Omental fat pad (tissue), 3 donors: ENCODE measurements at regions not wholly inside any gene's neighbourhood (a gene's known extent, or its start where the extent isn't known, plus 50 kb on each side); places are given as distances from the start of the nearest gene placed in this dataset.

Source experiments
- ATAC-seq: fragments of 150-250 bp; one replicate; pipeline ENCODE4 v1.9.1; 2016; ENCODE audit warnings: mild to moderate bottlenecking, moderate library complexity; ENCODE audit not compliant: low FRiP score
- DNase-seq: peaks from one replicate; pipeline ENCODE4 v3.0.0-alpha.2; 2019; ENCODE audit warnings: low spot score
- TF ChIP-seq, protein P1 (sequence below), 3 donors: fragments of 450-650 bp; IDR thresholded peaks; one replicate each; pipeline ENCODE4 v1.5.1; 2016 to 2017; ENCODE audit warnings: antibody characterized with exemption in 3 of 3, mild to moderate bottlenecking in 3 of 3, moderate library complexity in 2 of 3

DNA sequence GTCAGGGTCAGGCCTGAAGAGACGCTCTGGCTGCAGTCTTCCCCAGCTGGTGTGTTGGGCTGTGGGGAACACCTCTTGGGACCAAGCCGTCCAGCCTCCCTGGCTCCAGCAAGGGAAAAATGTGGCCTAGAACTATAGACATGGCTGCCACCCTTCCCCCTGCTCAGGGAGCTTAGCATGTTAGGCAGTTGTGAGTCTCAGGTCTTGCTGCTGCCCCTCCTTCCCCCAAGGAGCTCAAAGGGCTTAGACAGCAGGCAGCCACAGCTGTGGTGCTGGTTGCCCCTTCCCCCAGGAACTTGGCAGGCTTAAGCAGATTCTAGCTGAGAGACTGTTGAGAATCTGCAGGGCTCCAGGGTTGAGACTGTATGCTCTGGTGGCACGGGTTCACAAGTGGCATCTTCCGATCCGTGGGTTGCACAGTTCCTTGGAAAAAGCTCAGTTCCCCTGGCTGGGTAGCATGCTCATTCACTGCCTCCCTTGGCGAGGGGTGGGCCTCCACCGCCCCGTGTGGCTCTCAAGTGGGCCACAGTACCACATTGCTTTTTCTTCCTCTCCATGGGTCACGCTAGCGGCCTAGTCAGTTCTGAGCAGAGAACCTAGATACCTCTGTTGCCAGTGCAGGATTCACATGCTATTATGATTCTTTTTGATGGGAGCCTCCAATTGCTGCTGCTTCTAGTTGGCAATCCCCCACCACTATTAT lies 1258.6 kb downstream of the OLFM4 start:
- no peak for DNase-seq
- TF ChIP-seq, protein P1, sequence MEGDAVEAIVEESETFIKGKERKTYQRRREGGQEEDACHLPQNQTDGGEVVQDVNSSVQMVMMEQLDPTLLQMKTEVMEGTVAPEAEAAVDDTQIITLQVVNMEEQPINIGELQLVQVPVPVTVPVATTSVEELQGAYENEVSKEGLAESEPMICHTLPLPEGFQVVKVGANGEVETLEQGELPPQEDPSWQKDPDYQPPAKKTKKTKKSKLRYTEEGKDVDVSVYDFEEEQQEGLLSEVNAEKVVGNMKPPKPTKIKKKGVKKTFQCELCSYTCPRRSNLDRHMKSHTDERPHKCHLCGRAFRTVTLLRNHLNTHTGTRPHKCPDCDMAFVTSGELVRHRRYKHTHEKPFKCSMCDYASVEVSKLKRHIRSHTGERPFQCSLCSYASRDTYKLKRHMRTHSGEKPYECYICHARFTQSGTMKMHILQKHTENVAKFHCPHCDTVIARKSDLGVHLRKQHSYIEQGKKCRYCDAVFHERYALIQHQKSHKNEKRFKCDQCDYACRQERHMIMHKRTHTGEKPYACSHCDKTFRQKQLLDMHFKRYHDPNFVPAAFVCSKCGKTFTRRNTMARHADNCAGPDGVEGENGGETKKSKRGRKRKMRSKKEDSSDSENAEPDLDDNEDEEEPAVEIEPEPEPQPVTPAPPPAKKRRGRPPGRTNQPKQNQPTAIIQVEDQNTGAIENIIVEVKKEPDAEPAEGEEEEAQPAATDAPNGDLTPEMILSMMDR (IDR thresholded peaks at IDR 0.05): no peak
- no peak for ATAC-seq

DNA sequence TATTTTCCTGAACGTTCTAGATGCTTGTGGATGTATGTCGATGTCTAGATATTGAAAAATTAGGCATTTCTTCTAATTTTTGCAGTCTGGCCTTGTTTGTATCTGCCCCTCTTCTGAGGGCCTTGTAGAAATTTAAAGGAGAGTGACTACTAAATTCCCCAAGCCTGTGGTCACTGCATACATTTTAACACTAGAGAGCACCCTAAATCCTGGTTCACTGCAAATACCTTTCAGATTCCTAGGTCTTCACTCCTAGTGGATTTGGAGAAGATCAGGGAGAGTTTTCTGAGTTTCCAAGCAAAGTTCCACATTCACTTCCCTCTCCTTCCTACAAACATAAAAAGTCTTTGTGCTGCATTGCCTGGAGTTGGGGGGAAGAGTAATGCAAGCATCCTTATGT lies 1272.5 kb downstream of the OLFM4 start:
- DNase-seq (no peak), ATAC-seq (no peak)
- TF ChIP-seq, protein P1 (IDR thresholded peaks at IDR 0.05): no peak

DNA sequence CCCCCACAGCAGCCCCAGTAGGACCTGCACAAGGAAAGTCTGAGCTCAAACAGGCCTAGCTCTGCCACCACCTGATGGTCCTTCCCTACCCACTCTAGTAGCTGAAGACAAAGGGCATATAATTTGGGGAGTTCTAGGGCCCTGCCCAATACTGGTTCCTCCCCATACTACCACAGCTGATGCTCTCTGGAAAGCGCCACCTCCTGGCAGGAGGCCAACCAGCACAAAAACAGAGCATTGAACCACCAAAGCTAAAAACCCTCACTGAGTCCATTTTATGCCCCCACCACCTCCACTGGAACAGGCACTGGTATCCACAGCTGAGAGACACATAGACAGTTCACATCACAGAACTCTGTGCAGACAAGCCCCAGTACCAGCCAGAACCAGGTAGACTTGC lies 1276.8 kb downstream of the OLFM4 start:
- ATAC-seq (no peak), DNase-seq (no peak)
- TF ChIP-seq, protein P1 (IDR thresholded peaks at IDR 0.05): no peak

DNA sequence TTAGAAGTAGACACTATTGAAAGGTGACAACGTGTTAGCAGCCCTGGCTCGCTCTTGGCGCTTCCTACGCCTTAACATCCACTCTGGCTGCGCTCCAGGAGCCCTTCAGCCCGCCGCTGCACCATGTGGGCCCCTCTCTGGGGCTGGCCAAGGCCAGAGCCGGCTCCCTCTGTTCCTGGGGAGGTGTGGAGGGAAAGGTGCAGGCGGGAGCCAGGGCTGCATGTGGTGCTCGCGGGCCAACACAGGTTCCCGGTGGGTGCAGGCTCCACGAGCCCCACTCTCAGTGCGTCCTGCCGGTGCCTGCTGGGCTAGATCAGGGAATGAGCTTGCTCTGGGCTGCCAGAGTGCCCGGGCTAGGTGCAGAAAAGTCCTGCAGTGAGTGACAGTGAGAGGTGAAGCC lies 1284.3 kb downstream of the OLFM4 start:
- ATAC-seq (peak; percentile 23), DNase-seq (no peak)
- TF ChIP-seq, protein P1 (IDR thresholded peaks at IDR 0.05): no peak

DNA sequence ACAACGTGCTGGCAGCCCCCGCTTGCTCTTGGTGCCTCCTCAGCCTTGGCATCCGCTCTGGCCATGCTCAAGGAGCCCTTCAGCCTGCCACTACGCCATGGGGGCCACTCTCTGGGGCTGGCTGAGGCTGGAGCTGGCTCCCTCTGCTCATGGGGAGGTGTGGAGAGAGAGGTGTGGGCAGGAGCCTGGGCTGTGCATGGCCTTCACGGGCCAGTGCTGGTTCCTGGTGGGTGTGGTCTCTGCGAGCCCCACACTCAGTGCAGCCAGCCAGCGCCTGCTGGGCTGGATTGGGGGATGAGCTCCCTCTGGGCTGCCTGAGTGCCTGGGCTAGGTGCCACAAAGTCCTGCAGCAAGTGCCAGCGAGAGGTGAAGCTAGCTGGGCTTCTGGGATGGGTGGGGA lies 1289.1 kb downstream of the OLFM4 start:
- TF ChIP-seq, protein P1 (IDR thresholded peaks at IDR 0.05): no peak
- no peak for DNase-seq
- no peak for ATAC-seq

DNA sequence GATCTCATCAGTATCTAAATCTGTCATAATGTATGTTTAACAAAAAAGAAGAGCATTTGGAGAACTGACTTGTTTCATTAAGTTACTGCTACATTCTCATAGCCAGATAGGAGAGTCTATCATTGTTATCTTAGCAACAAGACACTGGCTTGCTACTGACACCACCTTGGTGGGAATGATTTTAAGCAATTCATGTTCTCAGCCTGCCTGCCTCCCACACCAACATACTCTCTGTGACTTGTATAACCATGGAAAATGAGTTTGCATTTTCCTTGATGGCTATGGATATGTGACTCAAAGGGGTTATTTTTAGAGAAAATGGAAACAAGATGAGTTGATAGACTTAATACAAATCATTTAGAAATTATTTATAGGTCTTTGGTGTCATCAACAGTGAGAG lies 1308.9 kb downstream of the OLFM4 start:
- TF ChIP-seq, protein P1 (IDR thresholded peaks at IDR 0.05): no peak
- DNase-seq: no peak
- ATAC-seq: no peak

DNA sequence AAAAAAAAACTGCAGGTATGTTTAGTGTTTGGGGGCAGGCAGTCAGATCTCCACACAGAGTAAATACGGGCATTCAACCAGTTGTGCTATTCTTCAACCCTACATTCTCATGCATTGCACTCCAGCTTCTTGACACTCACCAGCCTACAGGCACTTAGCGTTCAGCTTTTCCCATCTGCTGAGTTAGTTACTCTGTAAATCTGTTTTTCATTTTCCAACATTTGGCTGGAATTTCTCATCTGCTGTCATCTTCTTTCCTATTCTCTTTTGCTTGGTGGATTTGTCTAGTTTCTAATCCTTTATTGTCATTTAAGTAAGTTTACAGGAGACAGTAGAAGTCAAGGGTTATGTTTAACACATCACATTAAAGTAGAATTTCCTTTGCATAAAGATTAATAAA lies 1318.9 kb downstream of the OLFM4 start:
- ATAC-seq: no peak
- DNase-seq: no peak
- TF ChIP-seq, protein P1 (IDR thresholded peaks at IDR 0.05): no peak
